Stomach (tissue), 4 donors: ENCODE measurements at regions not wholly inside any gene's neighbourhood (a gene's known extent, or its start where the extent isn't known, plus 50 kb on each side); places are given as distances from the start of the nearest gene placed in this dataset.

Experiments
- EP300 ChIP-seq: sonication (generic); formaldehyde crosslinking; IDR thresholded peaks from one replicate; pipeline ENCODE4 v1.6.1; 2017; ENCODE audit warnings: antibody characterized with exemption
- POLR2A ChIP-seq, 4 donors: fragments of 450-650 bp; IDR thresholded peaks; one replicate each; pipeline ENCODE4 v1.6.1; 2016; ENCODE audit warnings: antibody characterized with exemption in 4 of 4, control low read depth in 2 of 4, mild to moderate bottlenecking in 1 of 4, moderate library complexity in 1 of 4
- POLR2AphosphoS5 ChIP-seq, 3 donors: sonication (generic); formaldehyde crosslinking; IDR thresholded peaks; one replicate each; pipeline ENCODE4 v1.6.1; 2016; ENCODE audit warnings: antibody characterized with exemption in 3 of 3
- TF ChIP-seq, protein P1 (sequence below), 7 experiments: fragments of 450-650 bp in 4 of 7; fragments of 200-600 bp in 3 of 7; sonication (generic) in 3 of 7; IDR thresholded peaks; one replicate each; pipeline ENCODE4 v1.5.1; 2016 to 2019; ENCODE audit warnings: antibody characterized with exemption in 7 of 7, control low read depth in 2 of 7, mild to moderate bottlenecking in 1 of 7

DNA sequence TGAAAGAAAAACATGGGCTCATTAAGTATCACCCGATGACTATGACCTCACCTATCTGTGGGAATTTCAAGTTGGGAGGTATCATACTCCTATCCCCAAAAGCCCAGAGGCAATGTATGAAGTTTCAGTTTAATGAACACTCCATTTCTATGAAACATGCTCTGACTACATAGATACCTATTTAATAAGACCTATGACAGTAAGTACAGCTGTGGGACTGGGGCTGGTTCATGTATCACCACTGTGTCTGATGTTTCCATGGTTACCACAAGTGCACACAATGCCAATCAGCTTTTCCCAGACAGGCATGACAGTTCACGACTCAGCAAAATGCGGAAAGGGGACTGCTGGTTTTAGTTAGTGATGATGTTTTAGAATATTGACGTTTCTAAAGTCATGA lies 167.7 kb downstream of the SIPA1L2 start:
- TF ChIP-seq, protein P1, sequence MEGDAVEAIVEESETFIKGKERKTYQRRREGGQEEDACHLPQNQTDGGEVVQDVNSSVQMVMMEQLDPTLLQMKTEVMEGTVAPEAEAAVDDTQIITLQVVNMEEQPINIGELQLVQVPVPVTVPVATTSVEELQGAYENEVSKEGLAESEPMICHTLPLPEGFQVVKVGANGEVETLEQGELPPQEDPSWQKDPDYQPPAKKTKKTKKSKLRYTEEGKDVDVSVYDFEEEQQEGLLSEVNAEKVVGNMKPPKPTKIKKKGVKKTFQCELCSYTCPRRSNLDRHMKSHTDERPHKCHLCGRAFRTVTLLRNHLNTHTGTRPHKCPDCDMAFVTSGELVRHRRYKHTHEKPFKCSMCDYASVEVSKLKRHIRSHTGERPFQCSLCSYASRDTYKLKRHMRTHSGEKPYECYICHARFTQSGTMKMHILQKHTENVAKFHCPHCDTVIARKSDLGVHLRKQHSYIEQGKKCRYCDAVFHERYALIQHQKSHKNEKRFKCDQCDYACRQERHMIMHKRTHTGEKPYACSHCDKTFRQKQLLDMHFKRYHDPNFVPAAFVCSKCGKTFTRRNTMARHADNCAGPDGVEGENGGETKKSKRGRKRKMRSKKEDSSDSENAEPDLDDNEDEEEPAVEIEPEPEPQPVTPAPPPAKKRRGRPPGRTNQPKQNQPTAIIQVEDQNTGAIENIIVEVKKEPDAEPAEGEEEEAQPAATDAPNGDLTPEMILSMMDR (IDR thresholded peaks at IDR 0.05): no peak
- TF ChIP-seq POLR2A (IDR thresholded peaks at IDR 0.05) (no peak), POLR2AphosphoS5 (IDR thresholded peaks at IDR 0.05) (no peak), EP300 (no peak)
